GM18861 (cell line): ENCODE measurements at regions not wholly inside any gene's neighbourhood (a gene's known extent, or its start where the extent isn't known, plus 50 kb on each side); places are given as distances from the start of the nearest gene placed in this dataset.
A peak's percentile ranks its signal among the peaks of the same experiment; 100 is the strongest.

ENCODE experiments used
- ATAC-seq: cut with Tn5 transposase; IDR thresholded peaks from one replicate; pipeline ENCODE4 v1.9.1; 2021; ENCODE audit not compliant: unreplicated experiment

DNA sequence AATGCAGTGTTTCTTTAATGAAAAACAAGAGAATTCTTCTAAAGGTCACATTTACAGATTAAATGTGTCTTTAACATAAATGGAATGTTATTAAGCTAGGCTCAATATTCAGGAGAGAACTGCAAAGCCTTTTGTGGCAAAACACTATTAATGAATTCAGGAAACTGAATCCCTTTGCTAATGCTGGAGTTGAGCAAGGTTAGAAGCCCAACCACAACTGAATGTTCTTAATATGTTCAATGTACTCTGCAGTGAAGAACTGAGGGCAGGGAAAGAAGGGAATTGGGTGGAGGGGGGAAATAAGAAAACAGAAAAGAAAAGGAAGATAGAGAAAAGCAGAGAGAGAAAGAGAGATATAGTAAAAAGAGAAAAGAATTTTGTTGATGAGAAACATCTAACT lies 276.7 kb upstream of the TMEM161B start:
- no peak for ATAC-seq

DNA sequence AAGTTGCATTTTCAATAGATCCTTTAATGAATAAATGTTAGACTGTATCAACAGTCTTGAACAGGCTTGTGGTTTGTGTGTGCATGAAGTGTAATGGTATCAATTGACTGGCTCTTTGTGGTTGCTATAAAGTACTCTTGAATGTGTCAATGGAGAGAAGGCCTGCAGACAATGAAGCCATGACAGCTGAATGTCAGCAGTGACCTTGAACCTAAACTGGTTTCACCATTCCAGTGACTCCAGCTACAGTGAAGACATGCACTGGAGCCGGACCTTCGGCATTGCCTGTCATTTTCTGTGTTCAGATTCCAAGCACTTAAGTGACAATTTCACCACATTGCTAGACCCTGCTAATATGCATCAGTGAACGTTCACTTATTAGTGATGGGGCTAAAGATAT lies 276.0 kb upstream of the TMEM161B start:
- ATAC-seq: no peak

DNA sequence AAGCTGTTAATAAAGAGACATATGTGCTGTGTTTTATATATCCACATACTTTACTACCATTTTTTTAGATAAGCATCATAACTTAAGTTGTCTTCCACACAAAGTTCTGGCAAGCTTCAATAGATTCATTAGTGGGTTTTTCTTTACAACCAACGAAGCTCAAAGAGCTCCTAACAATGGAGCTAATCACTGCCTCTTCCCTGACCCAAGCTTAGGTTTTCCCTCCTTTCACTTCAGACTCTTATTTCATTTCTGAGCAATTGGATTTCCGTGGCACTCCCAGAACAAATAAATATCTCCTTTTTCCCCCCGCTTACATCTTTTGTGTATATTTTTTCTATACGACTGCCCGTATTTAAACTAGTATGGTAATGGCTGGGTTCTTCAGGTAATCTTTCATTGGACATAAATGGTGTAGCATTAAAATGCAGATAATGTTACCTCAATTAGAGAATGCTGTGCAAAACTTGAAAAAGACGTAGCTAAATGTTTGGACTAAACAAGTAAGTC lies 275.5 kb upstream of the TMEM161B start:
- ATAC-seq: no peak

DNA sequence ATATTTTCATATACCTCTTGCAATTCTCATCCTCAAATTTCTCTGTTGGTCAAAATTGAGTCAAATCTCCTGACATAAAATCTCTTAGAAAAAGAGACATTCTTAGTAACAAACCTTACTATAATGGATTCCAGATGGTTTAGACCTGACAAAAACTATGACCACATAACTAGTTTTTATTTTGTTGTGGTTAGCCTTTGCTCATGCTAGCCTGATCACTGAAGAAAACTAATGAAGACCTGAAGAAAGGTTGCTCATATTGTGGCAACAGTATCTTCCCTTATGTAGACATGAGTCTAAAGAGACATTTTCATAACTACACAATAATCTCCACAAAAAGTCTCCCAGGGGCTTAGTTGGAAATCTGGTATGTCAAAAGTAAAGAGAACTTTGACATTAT lies 274.1 kb upstream of the TMEM161B start:
- ATAC-seq: no peak

DNA sequence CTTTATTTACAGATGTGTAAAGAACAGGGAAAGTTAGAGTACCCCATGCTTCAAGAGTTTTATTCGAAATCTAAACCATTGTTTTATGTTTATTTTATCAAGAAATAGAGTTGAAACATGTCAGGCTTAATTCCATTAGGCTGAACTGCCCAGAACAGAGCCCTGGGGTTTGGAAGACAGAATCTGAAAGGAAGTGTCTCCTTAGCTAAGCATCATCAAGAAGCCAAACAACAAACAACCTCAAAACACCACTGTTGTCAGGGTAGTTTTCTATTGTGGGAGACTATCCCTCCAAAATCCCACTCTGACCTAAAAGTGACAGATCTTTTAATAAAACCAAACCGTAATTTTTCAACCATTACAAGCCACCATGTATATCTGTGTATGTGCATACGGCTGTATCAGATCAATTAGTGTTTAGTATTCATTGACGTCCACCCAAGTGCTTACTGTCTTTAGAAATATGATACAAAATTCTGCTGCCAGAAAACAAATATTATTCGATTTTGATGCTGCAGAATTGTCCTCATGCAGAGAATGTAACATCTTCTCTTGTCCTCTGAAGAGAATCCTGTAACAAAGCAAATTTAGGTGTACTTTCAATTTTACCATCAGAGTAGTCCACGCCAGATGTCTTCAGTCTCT lies 271.9 kb upstream of the TMEM161B start:
- no peak for ATAC-seq

DNA sequence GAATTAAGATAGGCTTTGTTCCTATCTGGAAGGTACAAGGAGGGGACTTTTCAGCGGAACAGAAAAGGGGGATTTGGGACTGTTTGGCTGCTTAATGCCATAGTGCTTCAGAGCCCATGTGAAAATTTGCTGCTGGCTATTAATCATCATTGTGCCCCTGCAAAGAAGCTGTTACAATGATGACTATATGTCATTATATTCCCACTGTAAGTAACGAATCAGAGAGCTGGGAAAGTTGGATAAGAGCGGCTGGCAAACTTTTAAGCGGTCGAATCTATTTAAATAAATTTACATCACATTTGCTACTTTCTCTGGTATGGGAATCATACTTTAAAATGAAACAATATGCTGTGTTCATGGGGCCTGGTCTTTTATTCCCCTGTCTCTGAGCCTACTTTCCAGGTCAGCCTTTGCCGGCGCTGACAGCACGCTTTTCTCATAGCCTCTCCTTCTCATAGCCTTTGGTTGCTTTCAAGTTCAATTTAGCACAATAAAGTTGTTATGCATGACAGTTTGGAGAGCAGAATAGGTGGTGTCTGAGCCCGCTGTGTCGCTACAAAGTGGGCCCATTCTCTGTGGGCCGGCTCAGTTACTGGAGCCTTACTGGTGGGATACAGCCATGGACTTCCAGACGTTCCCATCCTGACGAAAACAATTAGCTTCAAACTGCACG lies 271.2 kb upstream of the TMEM161B start:
- no peak for ATAC-seq

DNA sequence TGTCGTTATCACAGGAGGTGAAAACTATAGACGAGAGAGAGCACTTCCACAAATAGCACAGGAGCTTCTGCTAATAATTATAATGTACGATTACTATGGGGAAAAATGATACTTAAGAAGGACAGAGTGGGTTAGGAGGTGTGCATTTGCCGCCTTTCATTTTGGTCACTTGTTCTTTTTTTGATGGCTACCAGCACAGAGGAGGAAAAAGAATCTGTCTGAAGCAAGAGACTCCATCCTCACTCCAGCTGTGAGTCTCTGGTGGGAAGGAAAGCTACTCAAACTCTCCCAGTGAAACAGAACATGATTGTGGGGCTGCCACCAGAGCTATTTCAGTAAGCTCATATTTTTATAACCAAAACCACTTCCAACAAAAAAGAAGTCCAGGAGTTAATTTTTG lies 270.4 kb upstream of the TMEM161B start:
- ATAC-seq: no peak

DNA sequence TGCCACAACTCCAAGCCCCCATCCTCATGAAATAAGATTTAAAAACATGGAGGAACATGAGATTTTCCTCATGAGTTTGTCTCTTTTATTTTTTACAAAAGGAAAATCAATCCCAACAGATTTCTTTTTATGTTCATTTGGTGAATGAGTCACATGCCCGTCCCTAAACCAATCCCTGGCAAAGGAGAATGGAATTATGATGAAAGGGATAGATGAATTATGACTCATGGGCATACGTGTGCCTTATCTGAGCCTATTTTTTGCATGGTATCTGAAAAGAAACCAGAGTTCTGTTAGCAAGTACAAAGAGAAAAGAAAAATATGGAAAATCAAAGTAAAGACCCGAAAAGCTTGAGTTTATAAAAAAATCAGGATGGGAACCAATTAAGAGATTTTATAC lies 267.5 kb upstream of the TMEM161B start:
- no peak for ATAC-seq

DNA sequence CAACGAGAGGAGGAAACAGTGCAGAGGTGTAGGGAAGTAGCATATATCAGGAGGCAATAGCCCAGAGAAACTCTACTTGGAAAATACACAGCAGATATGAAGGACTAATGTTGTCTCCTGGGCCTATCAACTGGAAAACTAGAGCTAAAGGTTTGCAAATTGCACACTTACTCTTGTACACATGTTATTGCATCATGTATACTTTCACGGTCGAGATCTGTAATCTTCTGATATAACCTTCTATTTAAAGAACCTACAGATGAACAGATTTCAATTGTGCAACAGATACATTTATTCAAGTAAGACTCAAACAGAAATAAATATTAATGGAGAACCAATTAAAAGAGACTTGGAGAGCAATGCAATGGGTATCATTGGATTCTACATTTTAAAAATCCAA lies 256.3 kb upstream of the TMEM161B start:
- ATAC-seq: no peak

DNA sequence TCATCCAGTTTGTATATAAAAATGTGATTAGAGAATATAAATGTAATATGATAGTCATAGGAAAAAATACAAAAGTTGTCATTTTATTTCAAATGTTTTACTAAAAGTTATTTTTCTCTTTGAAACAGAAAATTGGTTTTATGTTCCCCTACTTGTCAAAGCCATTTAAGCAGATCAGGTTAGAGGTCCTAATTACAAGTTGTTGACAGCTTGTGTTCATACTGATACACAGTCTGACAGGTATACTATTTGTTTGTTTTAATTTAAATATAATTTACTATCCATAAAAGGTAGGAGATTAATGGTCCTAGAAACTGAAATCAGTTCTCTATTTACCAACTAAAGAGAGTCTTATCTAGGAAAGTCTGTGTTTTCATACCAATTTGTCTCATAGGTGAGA lies 250.4 kb upstream of the TMEM161B start:
- no peak for ATAC-seq

DNA sequence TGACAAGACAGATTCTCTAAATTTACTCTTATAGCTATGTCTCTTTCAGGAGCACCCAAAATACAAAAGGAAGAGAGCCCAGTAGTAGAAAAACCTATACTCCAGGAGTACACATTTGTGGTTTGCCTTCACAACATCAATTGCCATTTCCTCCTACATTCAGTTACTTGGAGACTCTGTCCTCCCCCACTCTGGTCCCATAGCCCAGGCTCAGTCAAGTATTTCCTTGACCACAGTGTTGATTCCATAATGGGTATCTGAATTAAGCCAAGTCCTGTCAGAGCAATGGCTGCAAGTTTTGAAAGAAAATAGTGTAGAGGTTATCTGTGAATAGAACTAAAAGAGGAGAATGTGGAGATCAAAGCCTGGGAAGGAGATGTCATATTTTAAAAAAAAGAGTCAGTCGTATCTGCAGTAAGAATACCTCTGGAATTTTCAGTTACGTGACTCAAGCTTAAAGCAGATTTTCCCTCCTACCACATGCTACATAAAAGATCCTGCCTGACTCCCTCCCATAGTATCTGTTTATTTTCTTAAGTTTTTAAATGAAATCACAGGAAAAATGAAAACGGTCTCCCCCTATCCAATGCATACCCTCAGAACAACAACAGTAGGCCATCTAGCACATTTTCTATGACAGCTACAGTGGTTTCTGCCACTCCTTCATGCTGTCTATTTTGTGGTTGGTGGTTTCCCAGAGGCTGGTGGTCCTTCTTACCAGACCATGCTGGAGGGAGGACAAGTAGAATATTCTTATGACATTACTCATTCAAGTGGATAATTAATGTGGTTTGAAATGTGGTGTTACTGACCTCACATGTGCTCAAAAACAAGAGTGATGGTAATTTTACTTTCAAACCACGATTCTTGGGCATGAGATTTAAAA lies 249.7 kb upstream of the TMEM161B start:
- ATAC-seq: no peak

DNA sequence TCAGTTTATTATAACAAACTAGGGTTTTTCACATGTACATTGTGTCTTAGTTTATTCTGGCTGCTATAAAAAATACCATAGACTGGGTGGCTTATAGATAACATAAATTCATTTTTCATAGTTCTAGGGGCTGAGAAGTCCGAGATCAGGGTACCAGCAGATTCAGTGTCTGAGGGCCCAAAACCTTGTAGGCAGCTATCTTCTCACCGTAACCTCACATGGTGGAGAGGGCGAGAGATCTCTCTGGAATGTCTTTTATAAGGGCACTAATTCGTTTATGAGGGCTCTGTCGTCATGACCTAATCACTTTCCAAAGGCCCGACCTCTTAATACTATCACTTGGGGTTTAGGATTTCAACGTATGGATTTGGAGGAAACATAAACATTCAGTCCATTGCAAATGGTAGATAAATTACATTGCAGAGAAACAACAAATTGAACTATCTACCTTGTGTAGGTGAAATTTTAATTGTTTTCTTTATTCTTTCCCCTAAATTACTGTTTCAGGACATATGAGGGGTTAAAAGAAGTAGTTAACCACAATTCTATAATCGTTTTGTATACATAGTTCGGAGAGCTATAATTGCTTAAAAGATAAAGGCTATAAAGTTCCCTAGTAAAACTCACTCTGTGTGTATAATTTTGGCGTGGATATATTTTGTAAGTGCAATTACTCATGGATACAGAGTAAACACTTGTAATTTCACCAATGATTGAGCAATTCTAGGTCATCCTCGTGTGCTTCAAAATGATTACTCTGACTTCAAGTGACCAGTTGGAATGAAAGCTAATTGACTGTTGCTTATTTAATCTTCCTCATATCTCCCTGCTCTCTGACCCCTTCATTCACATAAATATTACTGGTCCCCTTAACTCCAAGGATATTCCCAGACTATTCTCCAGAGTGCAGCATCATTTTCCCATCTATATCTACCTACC lies 247.5 kb upstream of the TMEM161B start:
- no peak for ATAC-seq

DNA sequence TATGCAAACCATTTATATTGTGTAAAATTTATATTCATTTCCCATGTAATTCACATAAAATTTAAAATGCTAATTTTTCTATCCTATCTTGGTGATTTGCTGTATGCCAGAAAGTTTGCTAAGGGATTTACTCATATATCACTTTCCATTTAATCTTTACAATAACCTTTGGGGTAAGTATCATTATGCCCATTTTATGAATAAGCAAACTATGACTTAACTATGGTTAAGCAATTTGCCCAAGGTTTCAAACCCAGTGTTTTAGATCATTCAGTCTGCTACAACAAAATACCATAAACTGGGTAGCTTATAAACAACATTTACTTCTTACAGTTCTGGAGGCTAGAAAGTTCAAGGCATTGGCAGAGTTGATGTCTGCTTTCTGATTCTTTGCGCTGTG lies 246.4 kb upstream of the TMEM161B start:
- ATAC-seq: no peak

DNA sequence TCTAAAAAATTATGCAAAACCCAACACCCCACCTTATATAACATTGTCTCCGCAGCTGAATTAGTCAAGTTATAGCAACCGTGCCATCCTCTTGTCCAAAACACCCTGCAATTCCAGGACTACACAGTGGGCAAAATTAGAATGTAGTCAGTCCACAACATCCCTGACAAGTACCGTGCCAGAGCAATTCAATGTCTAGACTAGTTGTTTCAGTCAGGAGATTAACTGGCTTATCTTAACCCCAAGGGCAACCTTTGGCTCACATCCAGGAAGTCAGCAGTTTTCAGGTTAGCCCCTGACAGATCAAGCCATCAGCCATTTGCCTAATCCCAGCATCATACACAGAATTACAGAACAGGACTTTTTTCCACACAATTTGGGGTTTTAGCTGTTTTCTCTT lies 240.8 kb upstream of the TMEM161B start:
- ATAC-seq: no peak

DNA sequence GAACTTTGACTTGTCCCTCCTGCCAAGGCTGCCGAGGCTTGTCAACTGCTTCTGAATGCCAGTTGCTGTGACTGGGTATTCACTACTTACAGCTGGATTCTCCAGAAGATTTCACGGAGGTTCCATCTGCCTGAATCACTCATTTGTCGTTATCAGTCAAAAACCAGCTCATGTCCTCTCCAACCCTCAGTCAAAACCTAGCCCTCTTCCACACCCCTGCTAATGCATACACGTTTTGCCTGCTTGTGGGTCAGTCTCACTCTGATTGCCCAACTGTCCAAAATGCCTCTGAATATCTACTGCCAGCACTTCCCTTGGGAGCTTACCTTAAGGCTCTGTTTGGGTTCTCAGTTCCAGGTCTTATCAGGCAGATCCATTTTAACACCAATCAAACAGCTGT lies 238.6 kb upstream of the TMEM161B start:
- ATAC-seq: no peak

DNA sequence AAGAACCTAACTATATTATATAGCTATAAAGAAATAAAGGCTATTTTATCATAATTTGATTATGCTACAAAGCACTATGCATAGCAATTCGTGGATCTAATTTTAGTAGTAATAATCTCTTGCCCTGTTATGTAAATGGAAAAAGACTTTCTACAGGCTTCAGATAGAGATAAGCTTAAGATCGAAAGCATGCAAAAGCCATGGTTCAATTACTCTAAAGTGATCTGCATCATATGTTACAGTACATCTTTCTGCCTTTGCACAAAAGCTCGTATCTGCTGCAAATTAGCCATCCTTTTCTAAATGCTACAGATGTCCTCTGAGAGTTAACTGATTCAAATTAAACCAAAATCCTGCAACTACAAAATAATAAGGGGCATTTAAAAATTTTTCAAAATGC lies 234.8 kb upstream of the TMEM161B start:
- no peak for ATAC-seq

DNA sequence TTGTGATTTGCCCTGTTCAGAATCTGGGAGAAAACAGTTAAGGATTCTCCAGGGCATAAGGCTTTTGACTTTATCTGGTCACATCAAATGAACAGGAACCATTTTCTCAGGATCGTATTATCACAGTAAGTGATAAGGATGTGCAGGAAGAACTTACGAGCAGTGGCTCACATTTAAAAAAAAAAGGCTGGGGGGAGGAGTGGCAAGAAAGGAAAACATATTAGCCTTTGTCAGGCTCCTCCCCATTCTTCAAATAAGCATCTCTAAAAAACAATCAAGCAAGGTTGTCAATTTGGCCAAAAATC lies 234.3 kb upstream of the TMEM161B start:
- ATAC-seq: no peak

DNA sequence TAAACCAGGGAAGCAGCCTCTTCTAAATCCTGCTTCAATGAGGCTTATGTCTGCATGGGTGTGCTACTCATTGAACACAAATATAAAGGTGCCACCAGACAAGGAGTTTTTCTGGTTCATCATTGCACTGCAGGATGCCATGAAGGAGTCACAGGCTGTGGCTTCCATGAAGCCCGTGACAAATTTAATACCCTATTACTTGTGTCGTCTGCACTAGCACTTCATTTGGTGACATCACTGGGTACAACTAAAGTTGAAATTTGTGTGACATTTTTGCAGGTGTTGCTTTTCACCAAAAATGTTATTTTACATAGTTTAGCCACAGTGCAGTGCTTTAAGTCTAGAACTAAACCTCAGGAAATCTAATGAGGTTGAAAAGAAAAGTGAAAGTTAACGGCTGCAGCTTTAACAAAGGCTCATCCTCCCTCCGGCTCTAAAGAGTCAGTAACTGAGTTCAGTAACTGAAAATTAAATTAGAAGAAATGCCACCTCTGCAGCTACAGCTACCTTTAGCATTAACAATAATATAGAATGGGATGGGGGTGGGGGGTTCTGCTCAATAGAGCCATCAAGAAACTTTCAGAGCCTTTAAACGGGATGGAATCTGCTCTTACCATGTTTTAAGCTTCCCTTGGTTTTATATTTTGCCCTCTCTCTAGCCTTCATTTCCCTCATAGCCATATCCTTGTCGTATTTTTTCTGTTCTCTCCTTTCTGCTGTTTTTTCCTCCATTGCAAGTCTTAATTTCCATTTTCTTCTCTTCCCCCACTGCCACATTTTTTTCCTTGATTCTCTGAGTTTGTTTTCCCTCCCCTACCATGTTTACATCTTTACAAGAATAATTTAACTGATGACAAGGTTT lies 233.8 kb upstream of the TMEM161B start:
- ATAC-seq: peak; percentile 82

DNA sequence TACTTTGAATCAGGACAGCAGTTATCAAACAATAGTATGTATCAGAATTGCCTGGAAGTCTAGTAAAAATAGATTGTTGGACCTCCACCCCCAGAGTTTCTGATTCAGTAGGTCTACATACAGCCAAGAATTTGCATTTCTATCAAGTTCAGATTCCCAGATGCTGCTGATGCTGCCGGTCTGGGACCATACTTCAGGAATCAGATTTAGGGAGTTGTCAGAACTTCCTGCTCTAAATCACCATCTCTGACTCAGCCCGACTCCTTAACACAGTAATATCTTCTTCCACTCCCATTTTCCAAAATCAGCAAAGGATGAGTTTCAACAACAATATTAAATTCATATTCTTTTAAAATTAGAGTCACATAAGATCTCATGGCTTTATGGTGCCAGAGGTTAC lies 227.2 kb upstream of the TMEM161B start:
- ATAC-seq: no peak

DNA sequence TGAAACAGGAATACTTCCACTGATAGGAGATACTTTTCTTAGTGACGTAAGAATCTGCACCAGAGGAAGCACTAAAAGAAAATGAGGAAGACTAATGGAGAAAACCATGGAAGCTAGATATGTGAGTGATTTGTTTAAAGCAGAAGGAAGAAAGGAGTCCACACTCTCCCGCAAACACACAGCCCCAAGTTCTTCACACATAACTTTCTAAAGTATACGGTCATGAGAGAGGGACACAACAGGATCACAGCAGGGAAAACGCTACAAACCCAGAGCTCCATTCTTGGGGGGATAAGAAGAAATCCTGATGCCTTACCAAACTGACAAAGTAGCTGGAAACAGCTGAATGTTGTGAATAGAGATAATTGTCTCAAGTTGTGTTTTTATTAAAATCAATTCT lies 222.2 kb upstream of the TMEM161B start:
- ATAC-seq: no peak
